HG03354 (cell line): ENCODE measurements at regions not wholly inside any gene's neighbourhood (a gene's known extent, or its start where the extent isn't known, plus 50 kb on each side); places are given as distances from the start of the nearest gene placed in this dataset.

Experiments
- ATAC-seq: cut with Tn5 transposase; IDR thresholded peaks from one replicate; pipeline ENCODE4 v1.9.1; 2021; ENCODE audit warnings: mild to moderate bottlenecking; ENCODE audit not compliant: unreplicated experiment, poor library complexity, severe bottlenecking

- no peak for ATAC-seq
These were observed 65.5 kb upstream of the SPRY4 start for GRCh38 chr5:142390334-142390733.

- no peak for ATAC-seq
These were observed 63.9 kb upstream of the SPRY4 start for GRCh38 chr5:142388696-142389095.

- no peak for ATAC-seq
These were observed 62.3 kb upstream of the SPRY4 start for GRCh38 chr5:142387024-142387682.

- ATAC-seq, result no peak
These were observed 61.6 kb upstream of the SPRY4 start for GRCh38 chr5:142386137-142387023.

GRCh38 chr5:142385194-142385593 is 60.4 kb upstream of the SPRY4 start:
- no peak for ATAC-seq

GRCh38 chr5:142384014-142384413 is 59.2 kb upstream of the SPRY4 start:
- ATAC-seq, result no peak

GRCh38 chr5:142382186-142382585 is 57.4 kb upstream of the SPRY4 start:
- ATAC-seq, result no peak

GRCh38 chr5:142378737-142379634 is 54.2 kb upstream of the SPRY4 start:
- ATAC-seq, result no peak

- no peak for ATAC-seq
These were observed 51.2 kb upstream of the SPRY4 start for GRCh38 chr5:142375944-142376411.
